IPS-20b (cell line): ENCODE measurements at regions not wholly inside any gene's neighbourhood (a gene's known extent, or its start where the extent isn't known, plus 50 kb on each side); places are given as distances from the start of the nearest gene placed in this dataset.

ENCODE experiments used
- H3K27ac ChIP-seq: one replicate; pipeline ENCODE4 v1.5.1; 2013; ENCODE audit warnings: low read length
- H3K27me3 ChIP-seq: 2 replicates; pipeline ENCODE4 v1.6.1; 2013; ENCODE audit warnings: mild to moderate bottlenecking, low read length, inconsistent platforms; ENCODE audit not compliant: insufficient read depth
- H3K36me3 ChIP-seq: 2 replicates; pipeline ENCODE4 v1.6.1; 2013; ENCODE audit warnings: low read depth, mild to moderate bottlenecking, inconsistent platforms, low read length, moderate library complexity; ENCODE audit not compliant: insufficient read depth
- H3K4me1 ChIP-seq: 2 replicates; pipeline ENCODE4 v1.6.1; 2013; ENCODE audit warnings: mild to moderate bottlenecking, control low read depth, inconsistent platforms, low read length, moderate library complexity; ENCODE audit not compliant: insufficient read depth
- H3K4me3 ChIP-seq: 2 replicates; pipeline ENCODE4 v1.5.1; 2013; ENCODE audit warnings: mild to moderate bottlenecking, low read length, inconsistent platforms
- H3K9ac ChIP-seq: 2 replicates; pipeline ENCODE4 v1.6.1; 2013; ENCODE audit warnings: low read depth, mild to moderate bottlenecking, inconsistent platforms, low read length, moderate library complexity
- H3K9me3 ChIP-seq: 2 replicates; pipeline ENCODE4 v1.6.1; 2013; ENCODE audit warnings: mild to moderate bottlenecking, low read depth, low read length, inconsistent platforms; ENCODE audit not compliant: insufficient read depth

- H3K4me1 ChIP-seq, result no peaks in the 10 kb centered on the region
- no peak overlapping the region for H3K9ac ChIP-seq
- no peak overlapping the region for H3K4me3 ChIP-seq
Observed at GRCh38 chr9:90556897-90557675, 85.5 kb downstream of the DIRAS2 start.

GRCh38 chr9:90559075-90560073 is 83.2 kb downstream of the DIRAS2 start:
- H3K9ac ChIP-seq, result no peak overlapping the region
- H3K4me1 ChIP-seq, result no peaks in the 10 kb centered on the region
- no peaks in the 10 kb centered on the region for H3K36me3 ChIP-seq
- no peak overlapping the region for H3K4me3 ChIP-seq
- H3K27me3 ChIP-seq, result no peaks in the 10 kb centered on the region
- no peaks in the 10 kb centered on the region for H3K9me3 ChIP-seq
- no peak overlapping the region for H3K27ac ChIP-seq

More at GRCh38 chr9:90556897-90557675, 85.5 kb downstream of the DIRAS2 start:
- Histone ChIP-seq H3K27ac (no peak overlapping the region), H3K9me3 (no peaks in the 10 kb centered on the region), H3K27me3 (no peaks in the 10 kb centered on the region), H3K36me3 (no peaks in the 10 kb centered on the region)
